ENCODE measurements at regions not wholly inside any gene's neighbourhood (a gene's known extent, or its start where the extent isn't known, plus 50 kb on each side); places are given as distances from the start of the nearest gene placed in this dataset.

DNA sequence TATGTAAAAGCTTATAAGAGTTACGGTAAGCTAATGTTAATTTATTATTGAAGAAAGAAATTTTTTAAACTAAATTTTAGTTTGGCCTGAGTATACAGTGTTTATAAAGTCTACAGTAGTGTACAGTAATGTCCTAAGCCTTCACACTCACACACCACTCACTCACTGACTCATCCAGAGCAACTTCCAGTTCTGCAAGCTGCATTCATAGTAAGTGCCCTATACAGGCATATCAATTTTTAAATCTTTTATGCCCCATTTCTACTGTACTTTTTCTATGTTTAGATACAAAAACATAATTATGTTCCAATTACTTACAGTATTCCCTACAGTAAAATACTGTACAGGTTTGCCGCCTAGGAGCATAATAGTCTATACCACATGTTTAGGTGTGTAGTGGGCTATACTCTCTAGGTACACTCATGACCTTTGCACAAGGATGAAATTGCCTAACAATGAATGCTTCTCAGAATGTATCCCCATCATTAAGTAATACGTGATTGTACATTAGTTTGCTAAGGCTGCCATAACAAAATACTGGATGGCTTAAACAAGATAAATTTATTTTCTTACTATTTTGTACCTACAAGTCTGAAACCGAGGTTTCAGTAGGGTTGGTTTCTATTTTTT lies 333.8 kb upstream of the PCDH7 start:
- Histone ChIP-seq H2AFZ (ENCODE audit: low read length) (no peak overlapping the region), H3K79me2 (ENCODE audit: insufficient read depth, low read length) (no peaks in the 10 kb centered on the region), H3K9ac (ENCODE audit: low read length) (no peak overlapping the region), H3K36me3 (ENCODE audit: insufficient read depth, low read length) (no peaks in the 10 kb centered on the region), H3K4me2 (ENCODE audit: low read length) (no peak overlapping the region), H3K4me3 (ENCODE audit: low read depth, low read length, poor library complexity, severe bottlenecking) (no peak overlapping the region), H3K27ac (ENCODE audit: low read depth, low read length, poor library complexity, severe bottlenecking) (no peak overlapping the region), H3K9me2 (ENCODE audit: low read depth, low read length) (no peaks in the 10 kb centered on the region), H3F3A (ENCODE audit: insufficient read depth, low read length) (no peaks in the 10 kb centered on the region), H3K27me3 (ENCODE audit: insufficient read depth, low read length) (no peaks in the 10 kb centered on the region), H4K20me1 (ENCODE audit: insufficient read depth, low read length) (no peaks in the 10 kb centered on the region), H3K4me1 (ENCODE audit: insufficient read depth, low read length, severe bottlenecking) (no peaks in the 10 kb centered on the region), H3K9me3 (ENCODE audit: low read length) (no peaks in the 10 kb centered on the region)
- TF ChIP-seq CTCF (IDR thresholded peaks at IDR 0.05; ENCODE audit: low read length) (no peak), EZH2 (IDR thresholded peaks at IDR 0.05; ENCODE audit: borderline replicate concordance, low read length) (no peak)

GRCh38 chr4:30395902-30396301 lies 324.3 kb upstream of the PCDH7 start:
- Histone ChIP-seq H3K27ac (ENCODE audit: low read depth, low read length, poor library complexity, severe bottlenecking) (no peak overlapping the region), H3K36me3 (ENCODE audit: insufficient read depth, low read length) (no peaks in the 10 kb centered on the region), H3K9me3 (ENCODE audit: low read length) (no peaks in the 10 kb centered on the region), H3F3A (ENCODE audit: insufficient read depth, low read length) (no peaks in the 10 kb centered on the region), H3K79me2 (ENCODE audit: insufficient read depth, low read length) (no peaks in the 10 kb centered on the region), H3K4me3 (ENCODE audit: low read depth, low read length, poor library complexity, severe bottlenecking) (no peak overlapping the region), H3K27me3 (ENCODE audit: insufficient read depth, low read length) (no peaks in the 10 kb centered on the region), H3K9me2 (ENCODE audit: low read depth, low read length) (no peaks in the 10 kb centered on the region), H3K4me2 (ENCODE audit: low read length) (no peak overlapping the region), H3K4me1 (ENCODE audit: insufficient read depth, low read length, severe bottlenecking) (no peaks in the 10 kb centered on the region), H4K20me1 (ENCODE audit: insufficient read depth, low read length) (no peaks in the 10 kb centered on the region), H3K9ac (ENCODE audit: low read length) (no peak overlapping the region), H2AFZ (ENCODE audit: low read length) (no peak overlapping the region)
- TF ChIP-seq EZH2 (IDR thresholded peaks at IDR 0.05; ENCODE audit: borderline replicate concordance, low read length) (no peak), CTCF (IDR thresholded peaks at IDR 0.05; ENCODE audit: low read length) (no peak)

DNA sequence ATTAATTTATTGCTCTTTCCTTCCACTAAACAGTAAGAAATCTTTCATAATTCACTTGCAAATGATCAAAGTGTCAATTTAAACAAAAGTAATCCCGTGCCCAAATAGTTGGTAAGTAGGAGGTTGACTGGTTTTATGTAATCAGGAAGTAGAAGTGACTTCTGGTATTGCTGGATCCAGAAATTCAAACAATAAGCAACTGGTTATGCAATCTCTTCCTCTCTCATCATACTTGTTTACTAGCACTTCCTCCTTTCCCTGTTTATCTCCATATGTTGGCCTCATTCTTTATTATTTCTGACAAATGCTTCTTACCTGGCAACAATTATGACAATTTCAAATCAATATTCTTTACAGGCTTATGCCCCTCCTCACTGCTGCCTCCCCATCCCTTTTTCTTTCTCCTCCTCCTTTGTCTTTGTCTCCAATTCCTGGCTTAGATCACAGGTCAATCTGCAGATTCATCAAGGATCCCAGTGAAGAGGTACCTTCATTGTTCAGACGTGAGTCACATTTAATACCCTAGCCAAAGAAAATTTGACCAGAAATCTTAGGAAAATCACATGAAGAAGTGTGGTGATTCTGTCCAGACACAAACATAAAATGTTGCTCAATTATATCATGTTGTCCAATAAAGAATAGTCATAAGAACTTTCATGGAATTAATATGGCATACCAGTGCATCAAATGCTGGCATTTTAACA lies 323.2 kb upstream of the PCDH7 start:
- TF ChIP-seq EZH2 (IDR thresholded peaks at IDR 0.05; ENCODE audit: borderline replicate concordance, low read length) (no peak), CTCF (IDR thresholded peaks at IDR 0.05; ENCODE audit: low read length) (no peak)
- Histone ChIP-seq H3K9me3 (ENCODE audit: low read length) (no peaks in the 10 kb centered on the region), H3K79me2 (ENCODE audit: insufficient read depth, low read length) (no peaks in the 10 kb centered on the region), H3K4me2 (ENCODE audit: low read length) (no peak overlapping the region), H4K20me1 (ENCODE audit: insufficient read depth, low read length) (no peaks in the 10 kb centered on the region), H3K27ac (ENCODE audit: low read depth, low read length, poor library complexity, severe bottlenecking) (no peak overlapping the region), H3K4me1 (ENCODE audit: insufficient read depth, low read length, severe bottlenecking) (no peaks in the 10 kb centered on the region), H3K9ac (ENCODE audit: low read length) (no peak overlapping the region), H3K36me3 (ENCODE audit: insufficient read depth, low read length) (no peaks in the 10 kb centered on the region), H3F3A (ENCODE audit: insufficient read depth, low read length) (no peaks in the 10 kb centered on the region), H3K9me2 (ENCODE audit: low read depth, low read length) (no peaks in the 10 kb centered on the region), H3K4me3 (ENCODE audit: low read depth, low read length, poor library complexity, severe bottlenecking) (no peak overlapping the region), H2AFZ (ENCODE audit: low read length) (no peak overlapping the region), H3K27me3 (ENCODE audit: insufficient read depth, low read length) (no peaks in the 10 kb centered on the region)
